Stimulated activated naive CD8-positive, alpha-beta T cell treated with anti-CD3 and anti-CD28 coated beads, Interleukin-15, amount 100 ng/mL, for 72 hours (primary cell): ENCODE measurements at regions not wholly inside any gene's neighbourhood (a gene's known extent, or its start where the extent isn't known, plus 50 kb on each side); places are given as distances from the start of the nearest gene placed in this dataset.
A peak's percentile ranks its signal among the peaks of the same experiment; 100 is the strongest.

Experiments
- ATAC-seq: fragments of 150-1000 bp; cut with Tn5 transposase; 2 replicates; pipeline ENCODE4 v1.10.0; 2021; ENCODE audit warnings: mild to moderate bottlenecking, moderate library complexity
- DNase-seq, 2 donors: peaks; one replicate each; pipeline ENCODE4 v3.0.0; 2021 to 2022
- H3K27ac Mint-ChIP-seq, 2 donors: one replicate each; pipeline ENCODE4 v1.8.0; 2022; ENCODE audit warnings: mild to moderate bottlenecking in 2 of 2, mixed read lengths in 2 of 2, moderate library complexity in 2 of 2
- H3K27me3 Mint-ChIP-seq: one replicate; pipeline ENCODE4 v1.8.0; 2022; ENCODE audit warnings: mixed read lengths
- H3K4me1 Mint-ChIP-seq: one replicate; pipeline ENCODE4 v1.8.0; 2022; ENCODE audit warnings: mild to moderate bottlenecking, mixed read lengths
- H3K4me3 Mint-ChIP-seq, 2 donors: one replicate each; pipeline ENCODE4 v1.8.0; 2022; ENCODE audit warnings: mild to moderate bottlenecking in 2 of 2, mixed read lengths in 2 of 2, moderate library complexity in 1 of 2
- H3K9me3 Mint-ChIP-seq, 2 donors: one replicate each; pipeline ENCODE4 v1.8.0; 2022; ENCODE audit warnings: mixed read lengths in 2 of 2

DNA sequence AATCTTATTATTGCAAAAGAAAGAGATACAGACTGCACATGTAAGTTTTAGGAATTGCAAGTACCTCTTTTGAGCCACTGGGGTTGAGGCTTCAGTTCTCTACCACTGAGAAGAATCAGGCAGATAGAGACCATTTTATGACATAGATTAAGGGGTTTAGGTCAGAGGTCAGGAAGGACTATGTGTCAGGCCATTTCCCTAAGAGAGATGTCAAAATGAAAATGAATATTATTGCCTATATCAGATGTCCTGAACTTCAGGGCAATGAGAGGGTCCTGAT, 113.7 kb downstream of the GATA6 start:
- Mint-ChIP-seq H3K27ac (peak overlapping the region; percentile 4 to 94), H3K4me1 (peaks cover 7% of the 10 kb centered on the region), H3K4me3 (no peak overlapping the region), H3K27me3 (no peaks in the 10 kb centered on the region), H3K9me3 (no peaks in the 10 kb centered on the region)
- ATAC-seq (no peak), DNase-seq (no peak)

DNA sequence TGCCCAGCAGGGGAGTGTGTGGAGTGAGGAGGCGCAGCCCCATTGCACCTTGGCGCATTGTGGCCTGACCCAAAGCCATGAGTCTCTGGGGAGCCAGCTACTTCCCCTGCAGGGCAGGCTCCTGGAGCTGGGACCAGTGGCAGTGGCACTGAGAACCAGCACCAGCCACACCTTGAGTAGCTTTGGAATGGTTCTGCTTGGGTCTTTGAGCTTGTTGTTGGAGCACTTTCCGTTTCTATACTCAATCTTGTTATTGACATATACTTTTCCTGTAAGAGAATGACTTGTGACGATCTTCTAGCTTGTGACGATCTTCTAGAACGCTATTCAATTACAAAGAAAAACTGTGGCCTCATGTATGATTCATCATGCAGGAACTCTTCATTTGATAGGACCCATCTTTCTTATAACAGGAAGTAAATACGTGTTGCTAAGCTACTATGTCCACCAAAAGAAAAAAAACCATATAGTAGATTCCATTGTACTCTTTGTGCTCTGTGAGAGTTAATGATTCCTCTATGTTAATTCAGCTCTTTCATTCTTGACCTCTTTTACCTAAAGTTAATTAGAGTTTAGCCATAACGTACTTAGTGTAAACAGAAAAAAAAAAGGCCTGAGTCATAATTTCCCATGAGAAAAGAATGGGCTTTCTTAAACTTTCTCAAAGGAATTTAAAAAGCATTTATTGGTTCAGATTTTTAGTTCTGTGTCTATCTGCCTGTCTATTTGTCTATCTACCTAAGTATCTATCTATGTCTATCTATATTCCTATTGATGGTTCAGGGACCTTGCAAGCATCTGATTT, 113.1 kb downstream of the GATA6 start:
- Mint-ChIP-seq H3K4me1 (peaks cover 7% of the 10 kb centered on the region), H3K27ac (peak overlapping the region; percentile 4 to 94), H3K4me3 (peak overlapping the region; percentile 2 to 40), H3K9me3 (no peaks in the 10 kb centered on the region), H3K27me3 (no peaks in the 10 kb centered on the region)
- ATAC-seq (peak; percentile 89), DNase-seq (no peak)

DNA sequence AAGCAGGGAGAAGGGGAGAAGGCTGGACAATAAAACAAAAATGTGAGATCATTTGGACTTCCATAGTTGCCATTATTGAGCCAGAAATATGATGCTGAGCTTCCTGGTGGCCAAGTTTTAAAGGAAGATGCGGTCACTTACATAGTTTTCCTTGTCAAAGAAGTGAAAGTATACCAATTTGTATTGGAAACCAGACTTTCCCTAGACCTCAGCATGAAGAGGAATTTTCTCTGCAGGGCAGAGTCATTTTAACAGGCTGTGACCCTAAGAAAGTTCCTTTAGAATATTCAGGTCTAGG, 111.0 kb downstream of the GATA6 start:
- Mint-ChIP-seq H3K9me3 (no peaks in the 10 kb centered on the region), H3K4me3 (no peak overlapping the region), H3K4me1 (peaks cover 7% of the 10 kb centered on the region), H3K27me3 (no peaks in the 10 kb centered on the region), H3K27ac (no peak overlapping the region)
- ATAC-seq (no peak), DNase-seq (no peak)

DNA sequence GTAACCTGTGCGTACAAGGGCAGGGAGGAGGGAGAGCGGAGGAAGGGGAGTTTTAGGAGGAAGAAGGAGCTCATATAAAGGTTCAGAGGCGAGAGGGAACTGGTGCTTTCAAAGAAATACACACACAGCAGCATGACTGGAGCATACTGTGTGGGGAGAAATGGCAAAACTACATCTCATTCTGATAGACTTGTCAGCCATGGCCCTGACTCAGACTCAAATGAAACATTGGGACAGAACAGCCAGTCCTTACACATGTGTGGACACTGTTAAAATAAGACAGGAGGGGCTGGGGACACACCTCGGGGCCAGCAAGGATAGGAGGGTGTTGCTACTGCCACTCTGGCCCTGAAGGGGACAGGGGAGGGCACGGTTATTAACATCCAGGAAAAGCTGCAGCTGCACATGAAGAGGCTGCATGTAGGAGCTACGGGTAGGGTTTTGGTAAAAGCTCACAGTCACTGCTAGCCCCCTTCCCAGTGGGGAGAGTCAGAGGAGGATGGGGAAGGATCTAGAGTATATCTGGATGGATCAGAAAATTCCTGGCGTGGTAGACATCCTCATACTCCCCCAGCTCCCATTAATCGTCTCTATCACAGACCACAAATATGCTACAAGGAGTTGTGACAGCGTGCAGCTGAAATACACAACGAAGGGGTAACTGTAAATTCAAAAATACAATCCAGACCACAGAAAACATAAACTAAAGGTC, 110.5 kb downstream of the GATA6 start:
- DNase-seq: no peak

DNA sequence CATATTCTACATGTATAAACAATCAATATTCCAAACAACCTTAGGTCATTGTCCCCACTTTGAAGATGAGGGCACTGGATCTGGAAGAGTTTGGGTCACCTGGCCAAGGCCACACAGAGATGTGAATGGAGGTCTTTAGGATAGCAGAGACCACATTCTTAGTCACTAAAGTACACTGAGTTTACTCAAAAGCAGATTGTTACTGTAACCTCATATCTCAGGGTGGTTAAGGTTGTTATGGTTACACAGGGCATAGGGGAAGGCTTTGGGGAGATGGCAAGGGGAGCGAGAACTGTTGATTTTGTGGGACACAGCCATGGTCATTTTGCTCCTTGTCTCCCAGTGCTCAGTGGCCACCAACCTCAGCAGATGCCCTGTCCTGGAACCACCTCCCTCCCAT, 109.4 kb downstream of the GATA6 start:
- DNase-seq: no peak
- no peak overlapping the region for H3K4me3 Mint-ChIP-seq
- H3K27ac Mint-ChIP-seq: no peak overlapping the region
- no peaks in the 10 kb centered on the region for H3K27me3 Mint-ChIP-seq
- H3K4me1 Mint-ChIP-seq: peaks cover 7% of the 10 kb centered on the region
- no peaks in the 10 kb centered on the region for H3K9me3 Mint-ChIP-seq
- ATAC-seq: no peak

More for the DNA sequence above, 110.5 kb downstream of the GATA6 start:
- Mint-ChIP-seq H3K4me3 (no peak overlapping the region), H3K27ac (peak overlapping the region in 1 of 2 donors; percentile 51), H3K9me3 (no peaks in the 10 kb centered on the region), H3K4me1 (peaks cover 7% of the 10 kb centered on the region), H3K27me3 (no peaks in the 10 kb centered on the region)
- no peak for ATAC-seq

DNA sequence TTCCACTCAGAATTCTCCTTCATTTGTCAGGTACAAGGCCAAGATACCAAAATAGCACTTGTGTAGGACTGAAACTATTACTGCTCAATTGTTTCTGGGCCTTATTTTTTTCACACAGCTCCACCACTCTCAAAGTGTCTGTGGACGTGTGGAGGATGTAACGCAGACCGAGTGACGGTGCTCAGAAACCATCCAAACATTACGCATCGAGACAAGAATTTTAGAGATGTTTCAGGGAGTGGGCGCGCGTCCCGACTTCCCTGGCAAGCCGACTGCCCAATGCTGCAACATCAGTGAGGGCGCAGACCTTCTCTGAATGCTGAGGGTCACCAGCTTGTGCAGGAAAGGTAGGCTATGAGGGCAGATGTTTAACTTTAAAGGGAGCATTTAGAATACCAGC, 108.4 kb downstream of the GATA6 start:
- Mint-ChIP-seq H3K9me3 (no peaks in the 10 kb centered on the region), H3K27ac (no peak overlapping the region), H3K4me1 (peaks cover 7% of the 10 kb centered on the region), H3K27me3 (no peaks in the 10 kb centered on the region), H3K4me3 (no peak overlapping the region)
- no peak for DNase-seq
- no peak for ATAC-seq

DNA sequence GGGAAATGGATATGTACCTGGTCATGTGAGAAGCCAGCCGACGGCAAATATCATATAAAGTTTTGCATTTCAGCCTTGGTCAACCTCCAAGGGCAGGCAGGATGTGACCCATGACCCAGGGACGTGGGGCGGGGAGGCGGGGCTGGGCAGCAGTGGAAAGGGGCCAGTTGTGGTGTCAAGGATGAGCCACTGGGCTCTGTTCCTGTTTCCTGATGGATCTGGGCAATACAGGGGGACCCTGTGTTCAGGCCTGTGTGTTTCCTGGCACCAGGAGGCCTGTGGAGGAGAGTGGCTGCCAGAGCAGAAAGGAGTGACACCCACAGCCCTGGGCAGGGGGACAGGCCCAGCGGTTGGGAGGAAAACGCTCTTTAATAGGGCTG, 106.9 kb downstream of the GATA6 start:
- H3K9me3 Mint-ChIP-seq: no peaks in the 10 kb centered on the region
- H3K4me1 Mint-ChIP-seq: no peaks in the 10 kb centered on the region
- no peak for DNase-seq
- H3K27me3 Mint-ChIP-seq: no peaks in the 10 kb centered on the region
- no peak overlapping the region for H3K27ac Mint-ChIP-seq
- no peak for ATAC-seq
- no peak overlapping the region for H3K4me3 Mint-ChIP-seq

DNA sequence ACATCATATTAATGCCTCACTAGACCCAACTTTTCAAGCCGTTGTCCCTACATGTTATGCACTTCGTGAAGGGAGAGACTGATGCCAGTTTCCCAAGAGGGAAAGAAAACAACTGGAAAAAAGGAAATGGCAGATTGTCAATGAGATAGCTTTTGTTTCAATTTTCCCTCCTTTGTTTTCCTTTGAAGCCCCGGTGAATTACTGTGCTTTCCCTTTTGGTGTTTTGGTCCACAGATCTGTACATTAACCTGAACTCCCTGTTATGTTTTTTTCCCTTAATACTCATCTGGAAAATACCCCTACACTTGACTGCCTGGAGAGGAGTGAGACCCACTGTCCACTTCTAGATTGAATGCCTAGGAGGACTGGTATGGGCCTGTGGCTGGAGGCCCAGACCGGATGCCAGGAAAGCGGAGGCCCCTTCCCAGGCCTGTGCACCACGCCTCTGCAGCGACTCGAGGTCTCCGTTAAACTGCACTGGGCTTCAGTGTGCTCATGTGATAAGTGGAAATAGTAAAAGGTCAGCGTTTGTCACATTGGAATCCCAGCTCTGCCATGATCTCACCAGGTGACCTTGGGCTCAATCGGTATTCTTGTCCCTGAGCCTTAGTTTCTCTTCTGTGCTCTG, 106.4 kb downstream of the GATA6 start:
- no peak overlapping the region for H3K27ac Mint-ChIP-seq
- no peaks in the 10 kb centered on the region for H3K9me3 Mint-ChIP-seq
- no peak for DNase-seq
- H3K4me3 Mint-ChIP-seq: no peak overlapping the region
- ATAC-seq: no peak
- H3K4me1 Mint-ChIP-seq: no peaks in the 10 kb centered on the region
- H3K27me3 Mint-ChIP-seq: no peaks in the 10 kb centered on the region

DNA sequence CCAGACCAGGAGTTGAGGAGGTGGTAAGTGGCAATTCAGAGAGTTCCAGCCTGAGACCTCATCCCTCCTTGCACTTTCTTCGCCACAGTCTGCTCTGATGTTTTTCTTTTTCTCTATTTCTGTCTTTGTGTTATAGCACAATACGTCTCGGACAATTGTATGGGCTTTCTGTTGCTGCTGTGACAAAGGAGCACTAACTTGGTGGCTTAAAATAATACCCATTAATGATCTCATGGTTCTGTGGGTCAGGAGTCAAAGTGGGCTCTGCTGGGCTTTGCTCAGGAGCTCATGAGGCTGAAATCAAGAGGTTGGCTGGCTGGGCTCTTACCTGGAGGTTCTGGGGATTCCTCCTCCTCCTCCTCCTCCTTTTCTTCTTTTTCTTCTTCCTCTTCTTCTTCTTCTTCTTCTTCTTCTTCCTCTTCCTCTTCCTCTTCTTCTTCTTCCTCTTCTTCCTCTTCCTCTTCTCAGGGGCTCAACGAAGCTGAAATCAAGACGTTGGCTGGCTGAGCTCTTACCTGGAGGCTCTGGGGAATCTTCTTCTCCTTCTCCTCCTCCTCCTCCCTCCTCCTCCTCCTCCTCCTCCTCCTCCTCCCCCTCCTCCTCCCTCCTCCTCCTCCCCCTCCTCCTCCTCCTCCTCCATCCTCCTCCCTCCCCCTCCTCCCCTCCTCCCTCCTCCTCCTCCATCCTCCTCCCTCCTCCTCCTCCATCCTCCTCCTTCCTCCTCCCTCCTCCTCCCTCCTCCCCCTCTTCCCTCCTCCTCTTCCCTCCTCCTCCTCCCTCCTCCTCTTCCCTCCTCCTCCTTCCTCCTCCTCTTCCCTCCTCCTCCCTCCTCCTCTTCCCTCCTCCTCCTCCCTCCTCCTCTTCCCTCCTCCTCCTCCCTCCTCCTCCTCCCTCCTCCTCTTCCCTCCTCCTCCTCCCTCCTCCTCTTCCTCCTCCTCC, 104.0 kb downstream of the GATA6 start:
- Mint-ChIP-seq H3K4me3 (no peak overlapping the region), H3K27me3 (no peaks in the 10 kb centered on the region), H3K4me1 (no peaks in the 10 kb centered on the region), H3K27ac (no peak overlapping the region), H3K9me3 (no peaks in the 10 kb centered on the region)
- ATAC-seq: no peak
- DNase-seq: no peak

DNA sequence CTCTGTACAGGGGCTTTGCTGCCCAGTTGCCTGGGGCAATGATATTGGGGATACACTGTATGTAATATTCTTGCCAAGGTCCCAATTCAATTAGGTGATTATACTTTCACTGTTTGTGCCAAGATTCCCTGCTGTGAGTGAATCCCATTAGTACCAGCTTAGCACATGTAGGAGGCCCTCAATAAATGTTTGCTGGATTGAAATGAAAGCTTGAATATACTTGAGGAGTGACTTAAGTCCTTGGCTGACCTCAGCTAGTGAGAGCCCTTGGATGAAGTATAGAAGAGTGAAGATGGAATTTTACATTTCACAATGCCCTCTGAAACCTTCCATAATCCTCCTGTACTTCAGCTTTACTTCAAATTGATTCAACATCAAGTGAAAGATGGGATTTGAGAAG, 102.9 kb downstream of the GATA6 start:
- Mint-ChIP-seq H3K27me3 (no peaks in the 10 kb centered on the region), H3K4me1 (no peaks in the 10 kb centered on the region), H3K4me3 (no peak overlapping the region), H3K27ac (no peak overlapping the region), H3K9me3 (no peaks in the 10 kb centered on the region)
- ATAC-seq (no peak), DNase-seq (no peak)

DNA sequence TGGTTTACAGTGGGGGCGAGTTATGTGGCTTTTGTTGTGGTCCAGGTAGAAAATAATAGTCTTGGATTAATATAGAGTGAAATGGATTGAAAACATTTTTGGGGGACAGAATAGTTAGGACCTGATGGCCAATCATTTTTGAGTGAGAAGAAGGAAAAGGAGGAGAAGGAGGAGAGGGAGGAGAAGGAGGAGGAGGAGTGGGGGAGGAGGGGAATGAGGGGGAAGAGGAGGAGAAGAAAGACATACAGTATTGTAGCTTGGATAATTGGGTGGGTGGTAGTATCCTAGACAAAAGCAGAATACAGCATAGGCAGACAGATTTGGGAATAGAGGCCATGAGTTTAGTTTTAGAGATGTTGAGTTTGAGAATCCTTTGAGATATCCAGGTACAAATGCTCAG, 101.6 kb downstream of the GATA6 start:
- DNase-seq (no peak), ATAC-seq (no peak)
- Mint-ChIP-seq H3K27me3 (no peaks in the 10 kb centered on the region), H3K4me3 (no peak overlapping the region), H3K4me1 (no peaks in the 10 kb centered on the region), H3K9me3 (no peaks in the 10 kb centered on the region), H3K27ac (no peak overlapping the region)

DNA sequence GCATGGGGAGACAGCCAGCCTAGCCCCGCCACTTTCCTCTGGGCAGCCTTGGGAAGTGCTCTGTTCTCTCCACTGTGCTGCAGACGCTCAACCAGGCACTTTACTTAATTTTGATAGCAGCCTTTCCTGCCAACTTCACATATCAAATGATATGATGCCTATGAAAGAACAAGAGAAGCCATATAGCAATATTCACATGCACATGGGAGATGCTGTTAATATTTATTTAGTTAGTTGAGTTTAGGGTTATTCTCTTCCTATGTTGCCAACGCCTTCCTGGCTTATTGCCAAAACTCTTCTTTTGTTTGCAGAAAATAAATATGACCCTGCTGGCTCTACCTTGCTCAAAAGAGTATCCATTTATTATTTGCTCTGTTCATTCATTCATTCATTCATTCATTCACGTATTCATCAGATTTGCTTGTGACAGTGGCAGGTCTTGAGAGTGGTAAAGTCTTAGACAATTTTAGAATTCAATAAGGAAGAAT, 99.3 kb downstream of the GATA6 start:
- Mint-ChIP-seq H3K4me3 (no peak overlapping the region), H3K9me3 (no peaks in the 10 kb centered on the region), H3K27me3 (no peaks in the 10 kb centered on the region), H3K27ac (no peak overlapping the region), H3K4me1 (no peaks in the 10 kb centered on the region)
- no peak for ATAC-seq
- DNase-seq: no peak

DNA sequence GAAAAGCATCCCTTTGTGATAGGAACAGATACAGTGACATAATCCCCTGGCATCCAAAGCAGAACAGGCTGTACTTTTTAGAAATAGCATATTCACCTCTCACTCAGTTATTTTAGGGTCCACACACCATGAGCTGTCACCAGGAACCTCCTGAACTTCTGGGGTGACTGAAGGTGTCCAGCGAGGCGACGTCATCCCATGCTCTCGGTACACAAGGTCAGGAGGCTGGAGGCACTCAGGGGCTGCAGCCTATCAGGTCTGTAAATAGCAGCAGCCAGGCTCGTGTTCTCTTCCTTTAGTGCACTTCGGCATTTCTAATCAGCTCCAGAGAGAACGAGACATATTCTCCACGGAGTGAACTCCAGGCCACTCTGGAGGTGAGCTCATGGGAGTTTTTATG, 98.3 kb downstream of the GATA6 start:
- Mint-ChIP-seq H3K4me1 (no peaks in the 10 kb centered on the region), H3K4me3 (no peak overlapping the region), H3K27ac (no peak overlapping the region), H3K9me3 (peaks cover 0 to under 1% of the 10 kb centered on the region in 2 donors), H3K27me3 (no peaks in the 10 kb centered on the region)
- no peak for ATAC-seq
- DNase-seq: no peak

DNA sequence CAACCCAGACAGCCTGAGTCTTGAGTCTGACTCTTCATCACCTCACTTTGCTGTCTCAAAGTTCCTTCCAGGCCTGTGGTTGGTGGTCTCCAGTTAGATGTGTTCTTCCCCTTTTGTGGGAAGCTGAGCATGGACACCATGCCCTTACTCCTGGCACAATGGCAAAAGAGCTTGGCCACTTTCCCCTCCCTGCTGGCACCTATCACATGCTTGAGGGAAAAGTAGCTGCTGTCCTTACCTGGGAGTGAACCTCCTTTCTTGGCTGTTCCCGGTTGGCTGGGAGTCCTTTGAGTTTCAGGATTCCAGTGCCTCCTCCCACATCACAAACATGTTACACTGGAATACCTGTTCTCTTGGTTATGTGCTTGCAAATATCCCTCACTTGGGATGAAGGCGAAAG, 97.8 kb downstream of the GATA6 start:
- Mint-ChIP-seq H3K4me1 (no peaks in the 10 kb centered on the region), H3K27ac (no peak overlapping the region), H3K4me3 (no peak overlapping the region), H3K27me3 (no peaks in the 10 kb centered on the region), H3K9me3 (peaks cover 0 to 5% of the 10 kb centered on the region in 2 donors)
- ATAC-seq: no peak
- DNase-seq: no peak

DNA sequence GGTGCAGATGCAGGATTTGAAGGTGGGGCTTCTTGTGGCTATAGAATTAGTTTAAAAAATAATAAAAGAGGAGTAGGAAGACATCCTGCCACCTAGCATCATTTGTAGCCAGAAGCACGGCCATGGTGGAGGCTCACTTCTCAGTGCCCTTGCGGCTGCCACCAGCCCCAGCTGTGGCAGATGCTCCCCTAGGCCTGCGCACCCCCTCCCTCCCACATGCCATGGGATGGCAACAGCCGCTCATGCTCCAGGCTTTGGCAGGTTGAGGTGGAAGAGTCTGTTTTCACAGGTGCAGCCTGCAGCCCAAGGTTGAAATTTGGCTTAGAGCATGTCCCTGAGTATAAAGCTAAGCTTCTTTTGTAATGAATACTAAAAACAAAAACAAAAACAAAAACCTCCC, 96.4 kb downstream of the GATA6 start:
- H3K27me3 Mint-ChIP-seq: no peaks in the 10 kb centered on the region

More for the DNA sequence above, 96.4 kb downstream of the GATA6 start:
- no peak overlapping the region for H3K4me3 Mint-ChIP-seq
- DNase-seq (no peak), ATAC-seq (no peak)
- H3K4me1 Mint-ChIP-seq: no peaks in the 10 kb centered on the region
- H3K9me3 Mint-ChIP-seq: peaks cover 0 to 5% of the 10 kb centered on the region in 2 donors
- H3K27ac Mint-ChIP-seq: no peak overlapping the region
